ENCODE measurements at regions not wholly inside any gene's neighbourhood (a gene's known extent, or its start where the extent isn't known, plus 50 kb on each side); places are given as distances from the start of the nearest gene placed in this dataset.

DNA sequence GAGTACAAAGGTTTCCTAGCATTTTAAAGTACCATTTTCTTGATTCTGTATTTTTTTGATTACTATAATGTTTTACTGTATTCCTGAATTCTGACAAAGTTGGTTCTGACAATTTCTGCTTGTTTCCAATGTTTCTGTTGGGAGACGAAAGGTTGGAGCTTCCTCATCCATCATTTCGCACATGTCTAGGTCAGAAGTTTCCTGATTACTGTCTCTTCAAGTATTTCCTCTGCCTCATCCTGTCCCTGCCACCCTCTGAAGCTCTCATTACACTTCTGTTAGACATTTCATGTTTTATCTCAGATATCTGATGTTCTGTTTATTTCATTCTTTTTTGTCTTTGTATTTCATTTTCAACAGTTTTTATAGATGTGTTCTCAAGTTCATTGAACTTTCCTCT, 895.8 kb downstream of the TSN start:
- Mint-ChIP-seq H3K27me3 (ENCODE audit: low read depth in 3 of 3) (no peaks in the 10 kb centered on the region), H3K9me3 (peaks cover 0 to 7% (median 2%) of the 10 kb centered on the region in 7 donors), H3K4me1 (no peaks in the 10 kb centered on the region), H3K4me3 (no peak overlapping the region), H3K27ac (no peak overlapping the region), H3K36me3 (no peaks in the 10 kb centered on the region)
- H3K4me3 ChIP-seq (replicated peaks in 1 of 3; ENCODE audit: low read depth in 2 of 3, low read length in 3 of 3) = no peak overlapping the region
- no peaks in the 10 kb centered on the region for H3K36me3 ChIP-seq (replicated peaks in 1 of 2; ENCODE audit: control insufficient read depth in 1 of 2, insufficient read depth in 2 of 2, low read length in 2 of 2)
- no peaks in the 10 kb centered on the region for H4K20me1 ChIP-seq (ENCODE audit: insufficient read depth, low read length)
- H3K27ac ChIP-seq (ENCODE audit: low read depth in 1 of 2, low read length in 2 of 2) = no peak overlapping the region
- TF ChIP-seq CTCF (IDR thresholded peaks at IDR 0.05) = no peak
- no peak overlapping the region for H3K4me2 ChIP-seq (replicated peaks; ENCODE audit: extremely low read depth, low read length, poor library complexity, severe bottlenecking)
- H3K27me3 ChIP-seq (ENCODE audit: control insufficient read depth in 2 of 2, insufficient read depth in 2 of 2, low read length in 2 of 2) = no peaks in the 10 kb centered on the region
- no peak overlapping the region for H3K9ac ChIP-seq (ENCODE audit: insufficient read depth, low read length, poor library complexity, severe bottlenecking)
- no CpG with 5 or more reads among the region's 2 CpGs for WGBS (ENCODE audit: insufficient coverage)
- no peak overlapping the region for H2AFZ ChIP-seq (ENCODE audit: insufficient read depth, low read depth, low read length, poor library complexity, severe bottlenecking)
- no peak for DNase-seq
- H3K4me1 ChIP-seq (ENCODE audit: control insufficient read depth in 1 of 2, insufficient read depth in 2 of 2, low read length in 2 of 2) = no peaks in the 10 kb centered on the region
- H3K79me2 ChIP-seq (ENCODE audit: insufficient read depth, low read length) = no peaks in the 10 kb centered on the region
- intact Hi-C loops (cut with micrococcal nuclease) = no loop called here
- H3K9me3 ChIP-seq (replicated peaks in 1 of 2; ENCODE audit: control insufficient read depth in 1 of 2, insufficient read depth in 1 of 2, low read length in 2 of 2) = no peaks in the 10 kb centered on the region

GRCh38 chr2:122651780-122652179, 896.3 kb downstream of the TSN start:
- Mint-ChIP-seq H3K4me1 (no peaks in the 10 kb centered on the region), H3K9me3 (peaks cover 0 to 7% (median 2%) of the 10 kb centered on the region in 7 donors), H3K27ac (no peak overlapping the region), H3K4me3 (no peak overlapping the region), H3K36me3 (no peaks in the 10 kb centered on the region), H3K27me3 (ENCODE audit: low read depth in 3 of 3) (no peaks in the 10 kb centered on the region)
- no peak overlapping the region for H3K4me2 ChIP-seq (replicated peaks; ENCODE audit: extremely low read depth, low read length, poor library complexity, severe bottlenecking)
- no peaks in the 10 kb centered on the region for H3K4me1 ChIP-seq (ENCODE audit: control insufficient read depth in 1 of 2, insufficient read depth in 2 of 2, low read length in 2 of 2)
- H3K79me2 ChIP-seq (ENCODE audit: insufficient read depth, low read length) = no peaks in the 10 kb centered on the region
- H4K20me1 ChIP-seq (ENCODE audit: insufficient read depth, low read length) = no peaks in the 10 kb centered on the region
- no peak overlapping the region for H3K27ac ChIP-seq (ENCODE audit: low read depth in 1 of 2, low read length in 2 of 2)
- intact Hi-C loops (cut with micrococcal nuclease) = no loop called here
- H2AFZ ChIP-seq (ENCODE audit: insufficient read depth, low read depth, low read length, poor library complexity, severe bottlenecking) = no peak overlapping the region
- no CpG with 5 or more reads among the region's 2 CpGs for WGBS (ENCODE audit: insufficient coverage)
- no peaks in the 10 kb centered on the region for H3K36me3 ChIP-seq (replicated peaks in 1 of 2; ENCODE audit: control insufficient read depth in 1 of 2, insufficient read depth in 2 of 2, low read length in 2 of 2)
- H3K27me3 ChIP-seq (ENCODE audit: control insufficient read depth in 2 of 2, insufficient read depth in 2 of 2, low read length in 2 of 2) = no peaks in the 10 kb centered on the region
- no peak overlapping the region for H3K4me3 ChIP-seq (replicated peaks in 1 of 3; ENCODE audit: low read depth in 2 of 3, low read length in 3 of 3)
- no peak for DNase-seq
- H3K9ac ChIP-seq (ENCODE audit: insufficient read depth, low read length, poor library complexity, severe bottlenecking) = no peak overlapping the region
- no peaks in the 10 kb centered on the region for H3K9me3 ChIP-seq (replicated peaks in 1 of 2; ENCODE audit: control insufficient read depth in 1 of 2, insufficient read depth in 1 of 2, low read length in 2 of 2)
- TF ChIP-seq CTCF (IDR thresholded peaks at IDR 0.05) = no peak
